Brain microvascular endothelial cell (primary cell): ENCODE measurements at regions not wholly inside any gene's neighbourhood (a gene's known extent, or its start where the extent isn't known, plus 50 kb on each side); places are given as distances from the start of the nearest gene placed in this dataset.

Source experiments
- DNase-seq: peaks from one replicate; pipeline ENCODE4 v3.0.0-alpha.2; 2020
- H3K27ac ChIP-seq: fragments of 250-450 bp; sonication (Bioruptor Pico); 2 replicates; pipeline ENCODE4 v1.5.1; 2020; ENCODE audit warnings: mild to moderate bottlenecking, moderate library complexity
- H3K27me3 ChIP-seq: fragments of 250-450 bp; sonication (Bioruptor Pico); replicated peaks from 2 replicates; pipeline ENCODE4 v1.5.1; 2020; ENCODE audit warnings: mild to moderate bottlenecking
- H3K36me3 ChIP-seq: fragments of 250-450 bp; sonication (Bioruptor Pico); replicated peaks from 2 replicates; pipeline ENCODE4 v1.5.1; 2020; ENCODE audit warnings: mild to moderate bottlenecking
- H3K4me3 ChIP-seq: 2 replicates; pipeline ENCODE4 v1.5.1; 2011; ENCODE audit warnings: low read depth, mild to moderate bottlenecking, control low read depth, low read length, moderate library complexity
- CTCF ChIP-seq: IDR thresholded peaks from 2 replicates; pipeline ENCODE4 v1.5.1; 2011; ENCODE audit warnings: low read depth, mild to moderate bottlenecking, moderate library complexity, low read length, control low read depth, inconsistent platforms; ENCODE audit errors: missing control alignments
- in situ Hi-C: cut with HindIII; loops from 2 replicates; pipeline ENCODE4 v1.10.0; 2017; ENCODE audit warnings: low sequenced_read_pairs, low pct_ligation_motif_present

GRCh38 chr3:81308306-81308705 lies 453.1 kb downstream of the GBE1 start:
- TF ChIP-seq CTCF, result no peak
- H3K27ac ChIP-seq, result peak overlapping the region; percentile 38
- no peaks in the 10 kb centered on the region for H3K27me3 ChIP-seq
- peak; percentile 9 for DNase-seq
- H3K4me3 ChIP-seq, result no peak overlapping the region
- no peaks in the 10 kb centered on the region for H3K36me3 ChIP-seq
- in situ Hi-C loops, result no loop called here

- H3K36me3 ChIP-seq, result no peaks in the 10 kb centered on the region
- no peak for TF ChIP-seq CTCF
- H3K4me3 ChIP-seq, result no peak overlapping the region
- H3K27me3 ChIP-seq, result no peaks in the 10 kb centered on the region
- DNase-seq, result no peak
- H3K27ac ChIP-seq, result no peak overlapping the region
- in situ Hi-C loops, result no loop called here
Measured at GRCh38 chr3:81307221-81307620, 454.2 kb downstream of the GBE1 start.

GRCh38 chr3:81303321-81303720 lies 458.1 kb downstream of the GBE1 start:
- no peak overlapping the region for H3K4me3 ChIP-seq
- H3K27me3 ChIP-seq, result no peaks in the 10 kb centered on the region
- no peak for DNase-seq
- no peaks in the 10 kb centered on the region for H3K36me3 ChIP-seq
- TF ChIP-seq CTCF, result no peak
- in situ Hi-C loops, result no loop called here
- H3K27ac ChIP-seq, result no peak overlapping the region

- Histone ChIP-seq H3K27me3 (no peaks in the 10 kb centered on the region), H3K4me3 (no peak overlapping the region), H3K36me3 (no peaks in the 10 kb centered on the region), H3K27ac (no peak overlapping the region)
- in situ Hi-C loops, result no loop called here
- peak; percentile 56 for DNase-seq
- peak; percentile 76 for TF ChIP-seq CTCF
Measured at GRCh38 chr3:81302045-81302444, 459.4 kb downstream of the GBE1 start.

- no peak for TF ChIP-seq CTCF
Measured at GRCh38 chr3:81301230-81301629, 460.2 kb downstream of the GBE1 start.

GRCh38 chr3:81300324-81300927 lies 461.0 kb downstream of the GBE1 start:
- Histone ChIP-seq H3K4me3 (no peak overlapping the region), H3K27ac (no peak overlapping the region), H3K36me3 (no peaks in the 10 kb centered on the region), H3K27me3 (no peaks in the 10 kb centered on the region)
- TF ChIP-seq CTCF, result no peak
- in situ Hi-C loops, result no loop called here
- no peak for DNase-seq

More at GRCh38 chr3:81301230-81301629, 460.2 kb downstream of the GBE1 start:
- in situ Hi-C loops, result no loop called here
- DNase-seq, result no peak
- Histone ChIP-seq H3K27ac (no peak overlapping the region), H3K36me3 (no peaks in the 10 kb centered on the region), H3K27me3 (no peaks in the 10 kb centered on the region), H3K4me3 (no peak overlapping the region)
